Heart right ventricle (tissue), 16 donors: ENCODE measurements at regions not wholly inside any gene's neighbourhood (a gene's known extent, or its start where the extent isn't known, plus 50 kb on each side); places are given as distances from the start of the nearest gene placed in this dataset.

Experiments
- ATAC-seq, 8 donors: fragments of 200-7000 bp; cut with Tn5 transposase; one replicate each; pipeline ENCODE4 v1.9.1; 2020; ENCODE audit warnings: mild to moderate bottlenecking in 8 of 8, moderate library complexity in 8 of 8, moderate number of reproducible peaks in 1 of 8
- DNase-seq, 2 donors: peaks; one replicate each; pipeline ENCODE4 v3.0.0-alpha.2; 2020
- H3K27ac ChIP-seq, 10 donors: fragments of 200-600 bp; sonication (generic) in 2 of 10; one replicate each; pipeline versions ENCODE4 v1.5.0 to v1.8.0; 2020 to 2022; ENCODE audit warnings: mild to moderate bottlenecking in 3 of 10
- H3K27me3 ChIP-seq, 7 donors: fragments of 200-600 bp; one replicate each; pipeline ENCODE4 v1.8.0; 2021 to 2022; ENCODE audit warnings: mild to moderate bottlenecking in 2 of 7
- H3K36me3 ChIP-seq, 9 donors: fragments of 200-600 bp; sonication (generic) in 1 of 9; one replicate each; pipeline versions ENCODE4 v1.5.0 to v1.8.0; 2020 to 2022; ENCODE audit warnings: mild to moderate bottlenecking in 2 of 9
- H3K4me1 ChIP-seq, 9 donors: fragments of 200-600 bp; sonication (generic) in 1 of 9; one replicate each; pipeline versions ENCODE4 v1.5.0 to v1.8.0; 2020 to 2022; ENCODE audit warnings: mild to moderate bottlenecking in 4 of 9
- H3K4me3 ChIP-seq, 10 donors: fragments of 200-600 bp; sonication (generic) in 2 of 10; one replicate each; pipeline versions ENCODE4 v1.5.0 to v1.8.0; 2020 to 2022; ENCODE audit warnings: mild to moderate bottlenecking in 7 of 10, moderate library complexity in 2 of 10
- H3K9me3 ChIP-seq, 11 donors: fragments of 200-600 bp in 10 of 11; sonication (generic) in 2 of 11; one replicate each; pipeline versions ENCODE4 v1.5.0 to v1.8.0; 2013 to 2022; ENCODE audit warnings: mild to moderate bottlenecking in 2 of 11, control low read depth in 1 of 11, moderate library complexity in 1 of 11
- WGBS, 2 donors: extraction: QIAGEN DNeasy Blood & Tissue Kit; methylation state at CpG; one replicate each; pipeline ENCODE4 v1.1.7; 2013; ENCODE audit warnings: inconsistent platforms in 1 of 2; 5-methylcytosine and 5-hydroxymethylcytosine counted together
- intact Hi-C, 10 donors: fragments of 100-400 bp; cut with DNase I; formaldehyde crosslinking; loops; one replicate each; pipeline versions ENCODE4 v1.11.1 to v1.14.2; 2022
- TF ChIP-seq, protein P1 (sequence below), 9 donors: fragments of 200-600 bp; sonication (generic) in 2 of 9; IDR thresholded peaks; one replicate each; pipeline versions ENCODE4 v1.5.0 to v1.8.0; 2021 to 2022; ENCODE audit warnings: antibody characterized with exemption in 9 of 9, mild to moderate bottlenecking in 5 of 9, moderate library complexity in 1 of 9
- donor health status: Arrhythmogenic right ventricular cardiomyopathy.
- donor health status: ischemic (EF 13 %, LVEDD 7.1; RV severe dilation, severe dysfunction).
- donor health status: healthy with polysubstance abuse.
- donor health status: DM: no; HTN: yes; CAD: no.
- donor health status: DM: no; HTN: no; CAD: no.
- donor health status: ischemic (EF 25% LVEDD 6.9; RV normal size, moderate dysfunction).
- donor health status: ischemic (EF 25% LVEDD 5.7; RV mildly dilated, moderate dysfunction).
- donor health status: healthy.
- donor health status: DM: yes; HTN: yes; CAD: no.
- donor health status: Ischemic cardiomyopathy.
- donor health status: ischemic (EF 35%, LVEDD 5.7; RV mildly dilated, moderate dysfunction).
- donor health status: nonischemic (EF 11% LVEDD 7.7; RV severe dilation, severe dysfunction).
- donor health status: DM: yes; HTN: yes; CAD: no.
- donor health status: PGD.
- donor health status: ischemic (EF 29% LVEDD 5.4; RV normal size, mild dysfunction).
- donor health status: nonischemic (EF 23%, LVEDD 6.1; RV moderate dilation, normal function).

DNA sequence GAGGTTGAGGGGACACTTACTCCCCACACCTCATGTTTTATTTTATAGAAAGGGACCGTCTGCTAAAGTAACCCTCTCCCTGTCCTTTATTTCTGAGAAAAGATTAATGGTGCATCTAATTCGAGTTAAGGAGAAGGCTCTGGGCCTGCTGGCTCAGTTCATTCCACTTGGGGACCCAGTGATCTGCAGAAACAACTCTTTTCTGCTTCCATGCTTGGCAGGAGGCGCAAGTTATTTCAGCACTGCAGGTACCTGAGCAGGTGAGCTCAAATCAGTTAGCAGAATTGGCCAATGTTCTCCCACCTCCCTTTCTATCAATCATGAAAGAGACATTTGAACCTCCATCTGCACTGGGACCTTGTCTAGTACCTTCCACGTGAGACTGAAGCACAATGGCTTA, 396.1 kb downstream of the SFMBT2 start:
- intact Hi-C loops, result no loop called here
- ATAC-seq (no peak), DNase-seq (no peak)
- Histone ChIP-seq H3K9me3 (peaks cover 0 to 12% (median 0%) of the 10 kb centered on the region in 11 donors), H3K36me3 (no peaks in the 10 kb centered on the region), H3K27ac (no peak overlapping the region), H3K4me3 (no peak overlapping the region), H3K4me1 (no peaks in the 10 kb centered on the region), H3K27me3 (no peaks in the 10 kb centered on the region)
- TF ChIP-seq, protein P1, sequence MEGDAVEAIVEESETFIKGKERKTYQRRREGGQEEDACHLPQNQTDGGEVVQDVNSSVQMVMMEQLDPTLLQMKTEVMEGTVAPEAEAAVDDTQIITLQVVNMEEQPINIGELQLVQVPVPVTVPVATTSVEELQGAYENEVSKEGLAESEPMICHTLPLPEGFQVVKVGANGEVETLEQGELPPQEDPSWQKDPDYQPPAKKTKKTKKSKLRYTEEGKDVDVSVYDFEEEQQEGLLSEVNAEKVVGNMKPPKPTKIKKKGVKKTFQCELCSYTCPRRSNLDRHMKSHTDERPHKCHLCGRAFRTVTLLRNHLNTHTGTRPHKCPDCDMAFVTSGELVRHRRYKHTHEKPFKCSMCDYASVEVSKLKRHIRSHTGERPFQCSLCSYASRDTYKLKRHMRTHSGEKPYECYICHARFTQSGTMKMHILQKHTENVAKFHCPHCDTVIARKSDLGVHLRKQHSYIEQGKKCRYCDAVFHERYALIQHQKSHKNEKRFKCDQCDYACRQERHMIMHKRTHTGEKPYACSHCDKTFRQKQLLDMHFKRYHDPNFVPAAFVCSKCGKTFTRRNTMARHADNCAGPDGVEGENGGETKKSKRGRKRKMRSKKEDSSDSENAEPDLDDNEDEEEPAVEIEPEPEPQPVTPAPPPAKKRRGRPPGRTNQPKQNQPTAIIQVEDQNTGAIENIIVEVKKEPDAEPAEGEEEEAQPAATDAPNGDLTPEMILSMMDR (IDR thresholded peaks at IDR 0.05), result no peak
- WGBS, 2 donors, result 68 to 72% methylated on average over 4 of the region's 4 CpGs

DNA sequence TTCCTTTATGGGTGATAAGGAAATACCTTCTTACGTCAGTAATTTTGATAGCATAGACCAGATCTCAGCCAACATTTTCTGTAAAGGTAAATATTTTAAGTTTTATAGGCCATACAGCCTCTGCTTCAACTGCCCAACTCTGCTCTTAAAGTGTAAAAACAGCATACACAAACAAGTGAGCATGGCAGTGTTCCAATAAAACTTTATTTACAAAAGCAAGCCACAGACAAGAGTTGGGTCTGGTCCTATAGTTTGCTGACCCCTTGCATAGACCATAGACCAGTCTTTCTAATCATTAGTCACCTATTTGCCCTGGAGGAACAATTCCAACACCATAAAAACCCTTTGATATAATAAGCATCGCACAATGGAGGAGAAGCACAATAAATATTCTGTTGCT, 398.8 kb downstream of the SFMBT2 start:
- Histone ChIP-seq H3K36me3 (no peaks in the 10 kb centered on the region), H3K9me3 (no peaks in the 10 kb centered on the region), H3K27ac (no peak overlapping the region), H3K27me3 (no peaks in the 10 kb centered on the region), H3K4me1 (no peaks in the 10 kb centered on the region), H3K4me3 (no peak overlapping the region)
- ATAC-seq (no peak), DNase-seq (no peak)
- WGBS, 2 donors, result 63 to 65% methylated on average over 2 of the region's 2 CpGs
- intact Hi-C loops, result no loop called here
- TF ChIP-seq, protein P1 (IDR thresholded peaks at IDR 0.05), result no peak

DNA sequence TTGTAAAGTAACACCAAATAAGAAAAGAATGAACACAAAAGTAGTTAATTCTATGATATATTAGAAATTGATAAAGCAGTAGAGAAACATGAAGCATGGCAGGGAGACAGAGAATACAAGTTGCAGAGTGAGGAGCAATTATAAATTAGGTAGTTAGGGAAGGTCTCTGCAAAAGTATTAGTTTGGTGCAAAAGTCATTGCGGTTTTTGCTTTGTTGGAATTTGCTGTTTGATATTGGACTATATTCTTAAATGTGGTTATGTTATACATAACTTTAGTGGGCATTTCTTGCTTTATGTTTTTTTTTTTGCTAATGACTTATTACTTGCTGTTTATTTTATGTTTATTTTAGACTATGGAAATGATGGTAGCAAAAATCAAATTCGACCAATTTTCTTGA, 402.2 kb downstream of the SFMBT2 start:
- H3K27ac ChIP-seq, result no peak overlapping the region
- WGBS, 2 donors, result 79 to 88% methylated on average over 2 of the region's 2 CpGs
- no peaks in the 10 kb centered on the region for H3K27me3 ChIP-seq
- H3K9me3 ChIP-seq, result no peaks in the 10 kb centered on the region
- intact Hi-C loops, result no loop called here
- H3K36me3 ChIP-seq, result no peaks in the 10 kb centered on the region
- ATAC-seq (no peak), DNase-seq (no peak)
- H3K4me1 ChIP-seq, result no peaks in the 10 kb centered on the region
- H3K4me3 ChIP-seq, result no peak overlapping the region
- TF ChIP-seq, protein P1 (IDR thresholded peaks at IDR 0.05), result no peak

DNA sequence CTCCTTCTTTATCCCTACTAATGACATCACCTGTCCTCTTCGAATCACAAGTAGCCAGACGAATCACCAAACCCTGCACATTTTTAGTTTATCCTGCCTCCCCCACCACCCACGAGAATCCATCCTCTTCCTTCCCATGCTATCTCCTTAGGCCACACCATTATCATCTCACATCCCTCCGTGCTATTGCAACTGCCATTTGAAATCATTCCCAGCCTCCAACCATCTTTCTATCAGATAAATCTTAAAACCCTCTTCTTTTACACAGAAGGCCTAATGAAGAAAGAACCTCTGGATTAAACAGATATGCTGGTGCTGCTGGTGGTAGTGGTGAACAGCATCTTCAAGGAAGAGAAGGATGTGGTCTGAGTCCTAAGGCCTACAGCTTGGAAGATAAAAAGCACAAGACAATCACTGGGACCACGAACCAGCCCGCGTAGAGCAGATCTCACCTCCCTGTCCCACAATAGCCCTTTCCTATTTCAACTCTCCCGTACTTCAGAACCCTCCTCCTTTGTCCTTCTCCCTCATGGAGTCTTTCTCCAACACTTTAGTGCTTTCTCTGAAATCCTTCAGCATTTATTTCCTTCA, 403.1 kb downstream of the SFMBT2 start:
- Histone ChIP-seq H3K9me3 (no peaks in the 10 kb centered on the region), H3K27ac (no peak overlapping the region), H3K4me1 (no peaks in the 10 kb centered on the region), H3K36me3 (no peaks in the 10 kb centered on the region), H3K27me3 (no peaks in the 10 kb centered on the region), H3K4me3 (no peak overlapping the region)
- ATAC-seq (no peak), DNase-seq (no peak)
- intact Hi-C loops, result no loop called here
- TF ChIP-seq, protein P1 (IDR thresholded peaks at IDR 0.05), result no peak
- WGBS, 2 donors, result 82 to 83% methylated on average over 8 of the region's 8 CpGs
